ENCODE measurements at regions not wholly inside any gene's neighbourhood (a gene's known extent, or its start where the extent isn't known, plus 50 kb on each side); places are given as distances from the start of the nearest gene placed in this dataset.

DNA sequence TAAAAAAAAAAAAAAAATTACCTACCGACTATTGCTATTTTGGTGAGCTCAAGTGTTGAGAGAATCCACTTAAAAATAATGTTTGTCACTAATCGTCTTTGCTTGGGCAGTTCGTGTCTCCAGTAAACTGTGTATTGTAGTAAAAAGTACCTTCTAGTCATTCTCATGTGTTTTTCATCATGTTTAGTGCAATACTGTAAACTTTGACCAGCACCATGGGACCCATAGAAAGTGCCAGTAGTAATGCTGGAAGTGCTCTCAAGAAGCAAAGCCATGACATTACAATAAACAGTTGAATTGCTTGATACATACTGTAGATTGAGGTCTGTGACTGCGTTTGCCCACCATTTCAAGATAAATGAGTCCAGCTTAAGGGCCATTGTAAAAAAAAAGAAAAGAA lies 395.2 kb downstream of the BCKDHB start:
- CTCF ChIA-PET (ENCODE audit: partially characterized antibody), result interaction anchor here (0.6 to 1.5 kb wide), 4 partner anchors 21 to 415 kb away, joined by 3 to 6 read pairs (median 4); no protein-coding TSS in a partner anchor
- no peak overlapping the region for H3K56ac ChIP-seq (replicated peaks; ENCODE audit: insufficient read length, low read depth, low read length)

More for the DNA sequence above, 395.2 kb downstream of the BCKDHB start:
- Histone ChIP-seq H3K79me2 (ENCODE audit: control insufficient read depth in 1 of 2, insufficient read depth in 2 of 2, low read length in 2 of 2) (no peaks in the 10 kb centered on the region), H3K23ac (ENCODE audit: insufficient read length) (no peak overlapping the region), H3K9ac (replicated peaks in 1 of 4; ENCODE audit: extremely low read depth in 1 of 4, low read depth in 3 of 4, low read length in 3 of 4) (no peak overlapping the region), H2BK12ac (ENCODE audit: low read depth, low read length) (no peak overlapping the region), H2BK120ac (replicated peaks; ENCODE audit: low read depth, low read length) (no peak overlapping the region), H2BK20ac (ENCODE audit: low read length) (no peak overlapping the region), H3K27ac (ENCODE audit: low read depth, low read length) (no peak overlapping the region), H3K14ac (ENCODE audit: insufficient read length) (no peak overlapping the region), H4K5ac (ENCODE audit: insufficient read length, low read depth, low read length) (no peak overlapping the region), H4K8ac (ENCODE audit: extremely low read depth, insufficient read depth, low read length) (no peak overlapping the region), H2BK15ac (ENCODE audit: low read length) (no peak overlapping the region), H3K9me3 (ENCODE audit: insufficient read depth in 2 of 2, low read depth in 1 of 2, low read length in 1 of 2) (no peaks in the 10 kb centered on the region), H3K23me2 (ENCODE audit: low read depth, low read length) (no peaks in the 10 kb centered on the region), H3K4me1 (replicated peaks in 1 of 4; ENCODE audit: control insufficient read depth in 3 of 4, insufficient read depth in 4 of 4, low read length in 3 of 4) (peaks cover 0 to 6% (median 0%) of the 10 kb centered on the region in 4 experiments; a peak in 1 of 7 replicates), H3K4ac (replicated peaks; ENCODE audit: insufficient read length, low read depth, low read length) (no peak overlapping the region), H4K20me1 (replicated peaks in 1 of 2; ENCODE audit: control insufficient read depth in 1 of 2, insufficient read depth in 2 of 2, low read length in 2 of 2) (no peaks in the 10 kb centered on the region), H2AFZ (ENCODE audit: low read length) (no peak overlapping the region), H3K36me3 (ENCODE audit: control insufficient read depth in 2 of 4, insufficient read depth in 4 of 4, low read length in 3 of 4) (no peaks in the 10 kb centered on the region), H3K79me1 (ENCODE audit: low read depth, low read length) (no peaks in the 10 kb centered on the region), H2BK5ac (ENCODE audit: low read depth, low read length) (no peak overlapping the region), H3K4me2 (ENCODE audit: insufficient read depth in 1 of 2, low read depth in 2 of 2, low read length in 2 of 2) (no peak overlapping the region), H3K27me3 (replicated peaks in 1 of 4; ENCODE audit: control insufficient read depth in 3 of 4, extremely low read depth in 1 of 4, insufficient read depth in 3 of 4, low read length in 3 of 4) (no peaks in the 10 kb centered on the region), H3K4me3 (ENCODE audit: extremely low read depth in 1 of 4, insufficient read depth in 2 of 4, low read depth in 3 of 4, low read length in 4 of 4) (no peak overlapping the region), H3K18ac (ENCODE audit: extremely low read depth, low read length) (no peak overlapping the region), H2AK5ac (ENCODE audit: low read depth, low read length) (no peak overlapping the region), H4K91ac (replicated peaks; ENCODE audit: insufficient read length, low read length) (no peak overlapping the region)
- DNase-seq (ENCODE audit: low read depth in 1 of 2, low spot score in 2 of 2) (no peak), FAIRE-seq (no peak)
- TF ChIP-seq CTBP2 (IDR thresholded peaks at IDR 0.05; ENCODE audit: borderline replicate concordance, insufficient read depth, insufficient read length, low read length) (no peak), EP300 (IDR thresholded peaks at IDR 0.05; ENCODE audit: borderline replicate concordance in 1 of 2, low read depth in 2 of 2, low read length in 2 of 2) (no peak), RAD21 (IDR thresholded peaks at IDR 0.05 in 1 of 2, conservative IDR thresholded peaks at IDR 0.05 in 1 of 2; ENCODE audit: low read depth in 2 of 2, low read length in 2 of 2) (no peak), POLR2AphosphoS5 (IDR thresholded peaks at IDR 0.05; ENCODE audit: low read depth, low read length) (no peak), HDAC2 (IDR thresholded peaks at IDR 0.05; ENCODE audit: borderline replicate concordance in 1 of 2, low read depth in 2 of 2, low read length in 2 of 2) (no peak), CBX5 (IDR thresholded peaks at IDR 0.05; ENCODE audit: low read depth, low read length) (no peak), TCF12 (IDR thresholded peaks at IDR 0.05; ENCODE audit: low read depth, low read length) (no peak)
- POLR2A ChIA-PET (ENCODE audit: partially characterized antibody), result no interaction called here
- 86% methylated on average over 4 of the region's 4 CpGs; no CpG with 5 or more reads in 1 of the 2 experiments for WGBS, 2 experiments (ENCODE audit: extremely low coverage in 1 of 2, insufficient coverage in 1 of 2, insufficient read length in 1 of 2, insufficient replicate concordance in 2 of 2, low coverage in 1 of 2, low lambda C conversion rate in 2 of 2, missing lambda C conversion rate in 1 of 2)

Data from H1 (cell line).